IMR-90 (cell line): ENCODE measurements at regions not wholly inside any gene's neighbourhood (a gene's known extent, or its start where the extent isn't known, plus 50 kb on each side); places are given as distances from the start of the nearest gene placed in this dataset.

Experiments
- ATAC-seq: fragments of 200-7000 bp; cut with Tn5 transposase; 2 replicates; pipeline ENCODE4 v1.9.1; 2020; ENCODE audit warnings: low read depth, mild to moderate bottlenecking, moderate library complexity
- BruUV-seq: library from RNA; stranded (reverse); fragments of 400-500 nt; replicated peaks from 2 replicates; lab custom pipeline; 2021; lab: Mats Ljungman, UMichigan
- CTCF ChIA-PET: fragments of 300-600 bp; formaldehyde crosslinking; extraction: SDS; loops from one replicate; lab custom pipeline; 2021; ENCODE audit warnings: antibody characterized with exemption; lab: Yijun Ruan, JAX
- POLR2A ChIA-PET: fragments of 300-600 bp; sonication (Branson Sonifier 250); formaldehyde crosslinking; loops from one replicate; lab custom pipeline; 2022; ENCODE audit warnings: antibody characterized with exemption; ENCODE audit not compliant: unreplicated experiment; lab: Charles Lee
- DNase-seq: peaks from one replicate; pipeline ENCODE4 v3.0.0; 2013
- H2AFZ ChIP-seq: replicated peaks from 2 replicates; pipeline ENCODE3; 2013; ENCODE audit warnings: low read length, mild to moderate bottlenecking; ENCODE audit not compliant: poor library complexity
- H2AK5ac ChIP-seq: 2 replicates; pipeline ENCODE4 v1.6.1; 2013; ENCODE audit warnings: low read depth, low read length, inconsistent platforms
- H2AK9ac ChIP-seq: replicated peaks from 2 replicates; pipeline ENCODE3; 2013; ENCODE audit warnings: mild to moderate bottlenecking, low read depth, low read length, moderate library complexity; ENCODE audit not compliant: poor library complexity
- H2BK120ac ChIP-seq: 2 replicates; pipeline ENCODE4 v1.6.1; 2013; ENCODE audit warnings: low read depth, low read length, inconsistent platforms
- H2BK15ac ChIP-seq: 3 replicates; pipeline ENCODE4 v1.6.1; 2013; ENCODE audit warnings: low read depth, low read length, inconsistent platforms
- H2BK20ac ChIP-seq: 2 replicates; pipeline ENCODE4 v1.6.1; 2013; ENCODE audit warnings: low read depth, mild to moderate bottlenecking, inconsistent platforms, low read length, moderate library complexity
- H2BK5ac ChIP-seq: 2 replicates; pipeline ENCODE4 v1.6.1; 2013; ENCODE audit warnings: mild to moderate bottlenecking, low read depth, low read length, inconsistent platforms; ENCODE audit not compliant: poor library complexity, severe bottlenecking
- H3K14ac ChIP-seq: replicated peaks from 2 replicates; pipeline ENCODE4 v1.6.1; 2013; ENCODE audit warnings: low read depth, low read length, inconsistent platforms
- H3K18ac ChIP-seq: 2 replicates; pipeline ENCODE4 v1.6.1; 2013; ENCODE audit warnings: low read depth, low read length, control low read depth
- H3K23ac ChIP-seq: 2 replicates; pipeline ENCODE4 v1.6.1; 2013; ENCODE audit warnings: low read depth, low read length, inconsistent platforms
- H3K27ac ChIP-seq: 2 replicates; pipeline ENCODE4 v1.5.1; 2013; ENCODE audit warnings: mild to moderate bottlenecking, control low read depth, low read length; ENCODE audit not compliant: insufficient read depth
- H3K27me3 ChIP-seq: 2 replicates; pipeline ENCODE4 v1.6.1; 2013; ENCODE audit warnings: low read length; ENCODE audit not compliant: control insufficient read depth, insufficient read depth
- H3K36me3 ChIP-seq: 2 replicates; pipeline ENCODE4 v1.6.1; 2013; ENCODE audit warnings: low read length, mixed read lengths; ENCODE audit not compliant: control insufficient read depth, insufficient read depth
- H3K4ac ChIP-seq: 2 replicates; pipeline ENCODE4 v1.6.1; 2013; ENCODE audit warnings: low read depth, low read length, inconsistent platforms
- H3K4me1 ChIP-seq: 2 replicates; pipeline ENCODE4 v1.6.1; 2013; ENCODE audit warnings: low read length, mixed read lengths; ENCODE audit not compliant: control insufficient read depth, insufficient read depth
- H3K4me2 ChIP-seq: 2 replicates; pipeline ENCODE4 v1.6.1; 2013; ENCODE audit warnings: low read depth, mild to moderate bottlenecking, control low read depth, low read length, moderate library complexity
- H3K4me3 ChIP-seq: 2 replicates; pipeline ENCODE4 v1.5.1; 2013; ENCODE audit warnings: low read depth, mild to moderate bottlenecking, control low read depth, low read length, moderate library complexity; ENCODE audit not compliant: insufficient read depth
- H3K56ac ChIP-seq: 2 replicates; pipeline ENCODE4 v1.6.1; 2013; ENCODE audit warnings: low read length, inconsistent platforms; ENCODE audit not compliant: insufficient read depth; ENCODE audit errors: extremely low read depth
- H3K79me1 ChIP-seq, 2 experiments: 2 replicates each; pipeline ENCODE4 v1.6.1; 2013; ENCODE audit warnings: low read length in 2 of 2, inconsistent platforms in 1 of 2, low read depth in 1 of 2
- H3K9ac ChIP-seq: 2 replicates; pipeline ENCODE4 v1.6.1; 2013; ENCODE audit warnings: low read depth, low read length, control low read depth
- H3K9me1 ChIP-seq: 2 replicates; pipeline ENCODE4 v1.6.1; 2013; ENCODE audit warnings: low read length, inconsistent platforms; ENCODE audit not compliant: insufficient read depth
- H3K9me3 ChIP-seq: 2 replicates; pipeline ENCODE4 v1.6.1; 2013; ENCODE audit warnings: low read length; ENCODE audit not compliant: control insufficient read depth, insufficient read depth
- H4K20me1 ChIP-seq: 2 replicates; pipeline ENCODE4 v1.6.1; 2013; ENCODE audit warnings: low read length, inconsistent platforms; ENCODE audit not compliant: insufficient read depth
- H4K5ac ChIP-seq: 2 replicates; pipeline ENCODE4 v1.6.1; 2013; ENCODE audit warnings: mild to moderate bottlenecking, low read depth, low read length, control low read depth
- H4K8ac ChIP-seq, 2 experiments: 2 replicates each; pipeline ENCODE4 v1.6.1; 2013; ENCODE audit warnings: low read depth in 2 of 2, low read length in 2 of 2, control low read depth in 1 of 2, inconsistent platforms in 1 of 2
- H4K91ac ChIP-seq: 2 replicates; pipeline ENCODE4 v1.6.1; 2013; ENCODE audit warnings: low read depth, low read length, inconsistent platforms; ENCODE audit not compliant: insufficient read depth
- BHLHE40 ChIP-seq: fragments of 150-350 bp; IDR thresholded peaks from 2 replicates; pipeline ENCODE4 v1.6.1; 2016; ENCODE audit warnings: mild to moderate bottlenecking, low read depth, low read length
- CEBPB ChIP-seq: IDR thresholded peaks from 2 replicates; pipeline ENCODE4 v1.6.1; 2012; ENCODE audit warnings: low read depth, low read length, improper control_type of control experiment
- CHD1 ChIP-seq: IDR thresholded peaks from 2 replicates; pipeline ENCODE4 v1.6.1; 2012; ENCODE audit warnings: low read depth, low read length, improper control_type of control experiment
- FOS ChIP-seq: fragments of 150-350 bp; IDR thresholded peaks from 2 replicates; pipeline ENCODE4 v1.6.1; 2016; ENCODE audit warnings: low read depth, low read length
- MAFK ChIP-seq: IDR thresholded peaks from 2 replicates; pipeline ENCODE4 v1.6.1; 2012; ENCODE audit warnings: low read depth, low read length, improper control_type of control experiment
- MAZ ChIP-seq: IDR thresholded peaks from 2 replicates; pipeline ENCODE4 v1.6.1; 2012; ENCODE audit warnings: low read depth, mild to moderate bottlenecking, low read length, improper control_type of control experiment, moderate library complexity, borderline replicate concordance
- MXI1 ChIP-seq: IDR thresholded peaks from 2 replicates; pipeline ENCODE4 v1.6.1; 2012; ENCODE audit warnings: low read depth, mild to moderate bottlenecking, low read length, moderate library complexity, borderline replicate concordance
- NFE2L2 ChIP-seq: fragments of 150-350 bp; IDR thresholded peaks from 2 replicates; pipeline ENCODE4 v1.6.1; 2016; ENCODE audit warnings: low read depth, mild to moderate bottlenecking, low read length
- POLR2A ChIP-seq: IDR thresholded peaks from 2 replicates; pipeline ENCODE4 v1.6.1; 2012; ENCODE audit warnings: mild to moderate bottlenecking, low read depth, low read length
- RAD21 ChIP-seq: IDR thresholded peaks from 2 replicates; pipeline ENCODE4 v1.6.1; 2012; ENCODE audit warnings: low read length, improper control_type of control experiment
- RCOR1 ChIP-seq: IDR thresholded peaks from 2 replicates; pipeline ENCODE4 v1.6.1; 2012; ENCODE audit warnings: mild to moderate bottlenecking, low read length, improper control_type of control experiment; ENCODE audit not compliant: insufficient replicate concordance
- RFX5 ChIP-seq: IDR thresholded peaks from 2 replicates; pipeline ENCODE4 v1.8.0; 2012; ENCODE audit warnings: low read depth, mild to moderate bottlenecking, low read length, moderate library complexity
- SMC3 ChIP-seq: fragments of 150-350 bp; IDR thresholded peaks from 2 replicates; pipeline ENCODE4 v1.6.1; 2016; ENCODE audit warnings: low read depth, mild to moderate bottlenecking, antibody characterized with exemption, low read length, moderate library complexity
- WGBS, 2 experiments: methylation state at CpG; one replicate each; pipeline versions ENCODE4 v1.1.5 to v1.1.7; 2013; ENCODE audit warnings: missing lambda C conversion rate in 2 of 2; ENCODE audit not compliant: insufficient read length in 1 of 2; ENCODE audit errors: extremely low coverage in 2 of 2; 5-methylcytosine and 5-hydroxymethylcytosine counted together
- dilution Hi-C: fragments of 300-500 bp; cut with HindIII; formaldehyde crosslinking; loops from one replicate; pipeline ENCODE4 v1.14.3; 2018; ENCODE audit warnings: low sequenced_read_pairs; ENCODE audit not compliant: unreplicated experiment
- in situ Hi-C: fragments of 300-500 bp; cut with MboI; formaldehyde crosslinking; loops from 3 replicates; pipeline ENCODE4 v1.14.3; 2019; ENCODE audit warnings: low sequenced_read_pairs, inconsistent platforms, mixed read lengths
- intact Hi-C: fragments of 100-400 bp; cut with micrococcal nuclease; formaldehyde crosslinking; loops from 2 replicates; pipeline ENCODE4 v1.10.0; 2022
- TF ChIP-seq, protein P1 (sequence below): fragments of 150-350 bp; IDR thresholded peaks from 2 replicates; pipeline ENCODE4 v1.6.1; 2016; ENCODE audit warnings: low read depth, mild to moderate bottlenecking, low read length, moderate library complexity, borderline replicate concordance
- TF ChIP-seq, protein P2 (sequence below): fragments of 150-350 bp; IDR thresholded peaks from 2 replicates; pipeline ENCODE4 v1.6.1; 2017; ENCODE audit warnings: mild to moderate bottlenecking, antibody characterized with exemption, low read length, low read depth
- TF ChIP-seq, protein P3 (sequence below): conservative IDR thresholded peaks from 2 replicates; pipeline ENCODE4 v1.5.1; 2012; ENCODE audit warnings: mild to moderate bottlenecking, low read depth, low read length, improper control_type of control experiment

DNA sequence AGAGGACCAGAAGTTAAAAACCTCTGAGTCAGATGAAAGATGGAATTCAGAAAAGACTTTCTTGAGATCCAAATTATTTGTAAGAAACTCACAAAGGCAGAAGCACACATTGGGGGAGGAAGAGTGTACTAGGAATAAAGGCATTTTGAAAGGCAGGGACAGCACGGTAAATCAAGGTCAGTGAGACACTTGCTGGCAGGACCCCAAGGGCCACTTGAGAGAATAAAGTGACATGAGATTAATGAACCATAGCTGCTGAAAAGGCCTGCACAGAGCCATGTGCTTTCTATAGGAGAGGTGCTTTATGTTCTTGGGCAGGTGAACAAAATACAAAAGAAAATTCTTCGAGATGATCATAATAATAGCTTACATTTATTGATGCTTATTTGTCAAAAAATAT lies 929.9 kb upstream of the MBL2 start:
- Histone ChIP-seq H2BK20ac (no peak overlapping the region), H2BK120ac (no peak overlapping the region), H3K4me1 (no peaks in the 10 kb centered on the region), H3K56ac (no peak overlapping the region), H3K23ac (no peak overlapping the region), H3K9ac (no peak overlapping the region), H2AK5ac (no peak overlapping the region), H3K4me3 (no peak overlapping the region), H4K20me1 (no peaks in the 10 kb centered on the region), H4K5ac (no peak overlapping the region), H4K8ac (no peak overlapping the region), H3K27me3 (no peaks in the 10 kb centered on the region), H2AK9ac (no peak overlapping the region), H2BK15ac (no peak overlapping the region), H3K18ac (no peak overlapping the region), H3K27ac (no peak overlapping the region), H3K9me3 (no peaks in the 10 kb centered on the region), H4K91ac (no peak overlapping the region), H2AFZ (no peak overlapping the region), H3K4ac (no peak overlapping the region), H3K36me3 (no peaks in the 10 kb centered on the region), H2BK5ac (no peak overlapping the region), H3K9me1 (no peaks in the 10 kb centered on the region), H3K14ac (no peak overlapping the region), H3K79me1 (no peaks in the 10 kb centered on the region), H3K4me2 (no peak overlapping the region)
- ChIA-PET POLR2A (no interaction called here), CTCF (no interaction called here)
- no CpG with 5 or more reads among the region's 2 CpGs for WGBS, 2 experiments
- intact Hi-C loops (no loop called here), dilution Hi-C loops (no loop called here), in situ Hi-C loops (loop anchor here (5.0 kb wide), 1 partner anchor 90 kb away; no protein-coding TSS in a partner anchor)
- no peak for DNase-seq
- TF ChIP-seq SMC3 (no peak), NFE2L2 (no peak), RFX5 (no peak), MXI1 (no peak), CEBPB (no peak), CHD1 (no peak), POLR2A (no peak), MAFK (no peak), MAZ (no peak), RCOR1 (no peak), RAD21 (no peak), FOS (no peak), BHLHE40 (no peak)
- TF ChIP-seq, protein P1, sequence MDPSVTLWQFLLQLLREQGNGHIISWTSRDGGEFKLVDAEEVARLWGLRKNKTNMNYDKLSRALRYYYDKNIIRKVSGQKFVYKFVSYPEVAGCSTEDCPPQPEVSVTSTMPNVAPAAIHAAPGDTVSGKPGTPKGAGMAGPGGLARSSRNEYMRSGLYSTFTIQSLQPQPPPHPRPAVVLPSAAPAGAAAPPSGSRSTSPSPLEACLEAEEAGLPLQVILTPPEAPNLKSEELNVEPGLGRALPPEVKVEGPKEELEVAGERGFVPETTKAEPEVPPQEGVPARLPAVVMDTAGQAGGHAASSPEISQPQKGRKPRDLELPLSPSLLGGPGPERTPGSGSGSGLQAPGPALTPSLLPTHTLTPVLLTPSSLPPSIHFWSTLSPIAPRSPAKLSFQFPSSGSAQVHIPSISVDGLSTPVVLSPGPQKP: no peak
- TF ChIP-seq, protein P2, sequence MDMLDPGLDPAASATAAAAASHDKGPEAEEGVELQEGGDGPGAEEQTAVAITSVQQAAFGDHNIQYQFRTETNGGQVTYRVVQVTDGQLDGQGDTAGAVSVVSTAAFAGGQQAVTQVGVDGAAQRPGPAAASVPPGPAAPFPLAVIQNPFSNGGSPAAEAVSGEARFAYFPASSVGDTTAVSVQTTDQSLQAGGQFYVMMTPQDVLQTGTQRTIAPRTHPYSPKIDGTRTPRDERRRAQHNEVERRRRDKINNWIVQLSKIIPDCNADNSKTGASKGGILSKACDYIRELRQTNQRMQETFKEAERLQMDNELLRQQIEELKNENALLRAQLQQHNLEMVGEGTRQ: no peak
- TF ChIP-seq, protein P3, sequence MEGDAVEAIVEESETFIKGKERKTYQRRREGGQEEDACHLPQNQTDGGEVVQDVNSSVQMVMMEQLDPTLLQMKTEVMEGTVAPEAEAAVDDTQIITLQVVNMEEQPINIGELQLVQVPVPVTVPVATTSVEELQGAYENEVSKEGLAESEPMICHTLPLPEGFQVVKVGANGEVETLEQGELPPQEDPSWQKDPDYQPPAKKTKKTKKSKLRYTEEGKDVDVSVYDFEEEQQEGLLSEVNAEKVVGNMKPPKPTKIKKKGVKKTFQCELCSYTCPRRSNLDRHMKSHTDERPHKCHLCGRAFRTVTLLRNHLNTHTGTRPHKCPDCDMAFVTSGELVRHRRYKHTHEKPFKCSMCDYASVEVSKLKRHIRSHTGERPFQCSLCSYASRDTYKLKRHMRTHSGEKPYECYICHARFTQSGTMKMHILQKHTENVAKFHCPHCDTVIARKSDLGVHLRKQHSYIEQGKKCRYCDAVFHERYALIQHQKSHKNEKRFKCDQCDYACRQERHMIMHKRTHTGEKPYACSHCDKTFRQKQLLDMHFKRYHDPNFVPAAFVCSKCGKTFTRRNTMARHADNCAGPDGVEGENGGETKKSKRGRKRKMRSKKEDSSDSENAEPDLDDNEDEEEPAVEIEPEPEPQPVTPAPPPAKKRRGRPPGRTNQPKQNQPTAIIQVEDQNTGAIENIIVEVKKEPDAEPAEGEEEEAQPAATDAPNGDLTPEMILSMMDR: no peak
- BruUV-seq: no TSS peak
- no peak for ATAC-seq
